ENCODE measurements at regions not wholly inside any gene's neighbourhood (a gene's known extent, or its start where the extent isn't known, plus 50 kb on each side); places are given as distances from the start of the nearest gene placed in this dataset.

DNA sequence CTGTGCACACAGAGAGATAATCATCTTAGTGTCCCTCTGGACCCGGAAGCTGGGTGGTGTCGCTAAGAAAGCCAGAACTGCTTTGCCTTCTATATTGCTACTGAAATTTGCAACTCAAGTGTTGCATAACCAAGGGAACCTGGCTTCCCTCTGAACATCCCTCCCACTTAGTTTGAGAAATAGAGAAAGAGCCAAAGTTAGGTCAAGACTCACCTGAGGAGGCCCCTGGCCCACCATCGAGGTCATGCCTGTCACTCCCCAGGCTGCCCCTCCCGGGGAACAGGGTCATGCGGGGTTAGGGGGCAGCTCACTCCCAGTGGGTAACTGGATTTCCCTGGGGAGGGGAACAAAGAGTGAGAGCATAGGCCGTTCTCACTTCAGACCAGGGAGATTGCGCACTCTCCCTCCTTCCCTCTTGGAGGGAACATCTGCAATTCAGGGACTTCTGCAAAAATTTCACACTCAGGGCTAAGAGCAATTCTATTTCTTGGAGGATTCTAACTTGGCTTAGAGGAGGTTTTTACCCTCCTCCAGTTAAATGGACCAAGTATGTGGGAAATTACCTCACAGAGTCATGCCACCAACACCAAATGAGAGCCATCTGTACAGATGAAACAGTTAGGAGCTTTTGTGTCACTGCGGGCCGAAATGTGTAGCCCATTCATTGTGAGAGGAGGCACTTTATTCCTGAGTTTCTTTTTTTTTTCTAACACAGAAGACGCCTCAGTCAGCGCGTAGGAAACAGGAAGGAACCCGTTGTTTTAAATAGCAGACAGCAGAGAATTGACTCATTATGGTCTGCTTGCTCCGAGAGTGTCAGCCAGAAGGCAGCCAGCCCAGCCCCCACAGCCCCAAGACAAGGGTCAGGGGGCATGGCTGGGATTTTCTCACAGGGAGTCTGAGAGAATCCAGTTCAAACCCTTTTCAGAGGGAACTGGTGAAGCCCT is 221.3 kb downstream of the ARHGAP12 start:
- H3K36me3 Mint-ChIP-seq (ENCODE audit: low read depth) = peaks cover 8% of the 10 kb centered on the region
- no peak for DNase-seq (ENCODE audit: low spot score)
- H3K27ac Mint-ChIP-seq (ENCODE audit: unreplicated experiment) = peak overlapping the region; percentile 93
- peaks cover 18% of the 10 kb centered on the region for H3K9me3 Mint-ChIP-seq (ENCODE audit: low read depth)
- peak overlapping the region; percentile 45 for H3K4me3 Mint-ChIP-seq (ENCODE audit: unreplicated experiment)
- H3K4me1 Mint-ChIP-seq (ENCODE audit: low read depth) = peaks cover 37% of the 10 kb centered on the region
- no peaks in the 10 kb centered on the region for H3K27me3 Mint-ChIP-seq (ENCODE audit: low read depth)
- TF ChIP-seq, protein P1, sequence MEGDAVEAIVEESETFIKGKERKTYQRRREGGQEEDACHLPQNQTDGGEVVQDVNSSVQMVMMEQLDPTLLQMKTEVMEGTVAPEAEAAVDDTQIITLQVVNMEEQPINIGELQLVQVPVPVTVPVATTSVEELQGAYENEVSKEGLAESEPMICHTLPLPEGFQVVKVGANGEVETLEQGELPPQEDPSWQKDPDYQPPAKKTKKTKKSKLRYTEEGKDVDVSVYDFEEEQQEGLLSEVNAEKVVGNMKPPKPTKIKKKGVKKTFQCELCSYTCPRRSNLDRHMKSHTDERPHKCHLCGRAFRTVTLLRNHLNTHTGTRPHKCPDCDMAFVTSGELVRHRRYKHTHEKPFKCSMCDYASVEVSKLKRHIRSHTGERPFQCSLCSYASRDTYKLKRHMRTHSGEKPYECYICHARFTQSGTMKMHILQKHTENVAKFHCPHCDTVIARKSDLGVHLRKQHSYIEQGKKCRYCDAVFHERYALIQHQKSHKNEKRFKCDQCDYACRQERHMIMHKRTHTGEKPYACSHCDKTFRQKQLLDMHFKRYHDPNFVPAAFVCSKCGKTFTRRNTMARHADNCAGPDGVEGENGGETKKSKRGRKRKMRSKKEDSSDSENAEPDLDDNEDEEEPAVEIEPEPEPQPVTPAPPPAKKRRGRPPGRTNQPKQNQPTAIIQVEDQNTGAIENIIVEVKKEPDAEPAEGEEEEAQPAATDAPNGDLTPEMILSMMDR (IDR thresholded peaks at IDR 0.05) = no peak

DNA sequence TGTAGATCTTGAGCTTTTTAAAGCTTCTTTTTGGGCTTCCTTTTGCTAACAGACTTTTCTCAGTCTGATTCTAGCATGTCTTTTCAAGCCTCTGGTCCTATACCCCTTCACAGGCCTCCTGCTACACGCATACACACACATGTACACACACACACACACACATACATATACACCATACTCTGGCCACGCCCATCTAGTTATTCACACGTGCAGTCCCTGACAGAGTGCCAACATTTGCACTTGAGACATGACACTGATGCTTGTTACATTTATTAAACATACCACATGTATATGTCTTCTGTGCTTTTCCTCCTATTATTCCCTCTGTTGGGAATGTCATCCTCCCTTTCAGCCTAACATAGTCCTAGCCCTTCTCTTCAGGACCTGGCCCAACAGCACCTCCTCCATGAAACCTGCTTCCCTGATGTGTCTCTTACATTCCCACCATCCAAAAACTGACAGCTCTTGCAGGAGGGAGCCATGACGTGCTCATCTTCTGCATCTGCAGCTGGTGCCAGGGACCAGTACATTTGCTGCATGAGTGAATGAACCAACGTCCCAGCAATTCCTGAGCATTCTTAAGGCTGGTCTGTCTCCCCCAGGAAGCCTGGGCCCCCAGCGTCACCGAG is 222.1 kb downstream of the ARHGAP12 start:
- DNase-seq (ENCODE audit: low spot score) = no peak
- Mint-ChIP-seq H3K9me3 (ENCODE audit: low read depth) (peaks cover 10% of the 10 kb centered on the region), H3K36me3 (ENCODE audit: low read depth) (peaks cover 4% of the 10 kb centered on the region), H3K27ac (ENCODE audit: unreplicated experiment) (no peak overlapping the region), H3K4me1 (ENCODE audit: low read depth) (peaks cover 45% of the 10 kb centered on the region), H3K27me3 (ENCODE audit: low read depth) (no peaks in the 10 kb centered on the region), H3K4me3 (ENCODE audit: unreplicated experiment) (no peak overlapping the region)
- TF ChIP-seq, protein P1 (IDR thresholded peaks at IDR 0.05) = no peak

DNA sequence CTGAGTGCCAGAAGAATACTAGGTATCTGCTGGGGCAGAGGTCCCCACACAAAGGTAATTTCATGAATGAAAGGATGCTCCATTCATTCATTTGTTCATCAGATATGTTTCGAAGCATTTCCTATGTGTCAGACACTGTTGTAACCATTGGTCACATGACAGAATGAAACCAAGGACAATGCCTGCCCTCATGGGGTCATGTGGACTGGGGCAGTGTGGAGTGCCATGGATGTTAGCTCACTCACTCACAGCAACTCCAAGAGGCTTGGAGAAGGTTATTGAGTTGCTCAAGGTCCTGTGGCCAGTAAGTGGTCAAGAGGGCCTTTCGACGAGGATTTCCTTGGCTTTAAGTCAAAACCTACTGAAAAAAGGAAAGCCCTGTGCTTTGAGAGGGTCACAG is 223.5 kb downstream of the ARHGAP12 start:
- H3K27me3 Mint-ChIP-seq (ENCODE audit: low read depth) = no peaks in the 10 kb centered on the region
- no peaks in the 10 kb centered on the region for H3K36me3 Mint-ChIP-seq (ENCODE audit: low read depth)
- no peak overlapping the region for H3K4me3 Mint-ChIP-seq (ENCODE audit: unreplicated experiment)
- no peak overlapping the region for H3K27ac Mint-ChIP-seq (ENCODE audit: unreplicated experiment)
- TF ChIP-seq, protein P1 (IDR thresholded peaks at IDR 0.05) = no peak
- DNase-seq (ENCODE audit: low spot score) = no peak
- H3K4me1 Mint-ChIP-seq (ENCODE audit: low read depth) = peaks cover 58% of the 10 kb centered on the region
- peaks cover 3% of the 10 kb centered on the region for H3K9me3 Mint-ChIP-seq (ENCODE audit: low read depth)

DNA sequence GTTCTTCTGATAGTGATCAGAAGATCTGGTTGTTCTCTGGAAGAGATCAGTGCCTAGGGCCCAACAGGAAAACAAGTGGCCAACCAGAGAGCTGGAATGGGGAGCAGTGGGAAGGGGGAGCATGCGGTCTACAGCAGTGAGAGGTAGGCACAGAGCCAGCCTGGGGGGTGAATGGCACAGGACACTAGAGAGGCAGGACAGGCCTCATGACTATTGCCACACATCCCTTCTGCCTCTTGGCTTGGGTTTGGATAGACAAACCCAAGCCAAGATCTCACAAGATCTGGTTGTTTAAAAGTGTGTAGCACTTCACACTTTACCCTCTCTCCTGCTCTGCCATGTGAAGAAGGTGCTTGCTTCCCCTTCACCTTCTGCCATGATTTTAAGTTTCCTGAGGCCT is 224.4 kb downstream of the ARHGAP12 start:
- Mint-ChIP-seq H3K27me3 (ENCODE audit: low read depth) (no peaks in the 10 kb centered on the region), H3K9me3 (ENCODE audit: low read depth) (no peaks in the 10 kb centered on the region), H3K36me3 (ENCODE audit: low read depth) (no peaks in the 10 kb centered on the region), H3K27ac (ENCODE audit: unreplicated experiment) (no peak overlapping the region), H3K4me3 (ENCODE audit: unreplicated experiment) (no peak overlapping the region), H3K4me1 (ENCODE audit: low read depth) (peaks cover 67% of the 10 kb centered on the region)
- DNase-seq (ENCODE audit: low spot score) = no peak
- TF ChIP-seq, protein P1 (IDR thresholded peaks at IDR 0.05) = no peak

DNA sequence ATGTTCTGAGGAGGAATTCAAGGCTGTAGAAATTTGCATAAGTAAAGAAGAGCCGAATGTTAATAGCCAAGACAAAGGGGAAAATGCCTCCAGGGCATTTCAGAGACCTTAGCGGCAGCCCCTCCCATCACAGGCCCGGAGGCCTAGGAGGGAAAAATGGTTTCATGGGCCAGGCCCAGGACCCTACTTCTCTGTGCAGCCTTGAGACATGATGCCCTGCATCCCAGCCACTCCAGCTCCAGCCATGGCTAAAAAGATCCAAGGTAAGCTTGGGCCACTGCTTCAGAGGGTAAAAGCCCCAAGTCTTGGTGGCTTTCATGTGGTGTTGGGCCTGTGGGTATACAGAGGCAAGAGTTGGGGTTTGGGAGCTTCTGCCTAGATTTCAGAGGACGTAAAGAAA is 225.7 kb downstream of the ARHGAP12 start:
- Mint-ChIP-seq H3K27me3 (ENCODE audit: low read depth) (no peaks in the 10 kb centered on the region), H3K9me3 (ENCODE audit: low read depth) (no peaks in the 10 kb centered on the region), H3K4me1 (ENCODE audit: low read depth) (peaks cover 66% of the 10 kb centered on the region), H3K27ac (ENCODE audit: unreplicated experiment) (no peak overlapping the region), H3K36me3 (ENCODE audit: low read depth) (no peaks in the 10 kb centered on the region), H3K4me3 (ENCODE audit: unreplicated experiment) (no peak overlapping the region)
- no peak for DNase-seq (ENCODE audit: low spot score)
- TF ChIP-seq, protein P1 (IDR thresholded peaks at IDR 0.05) = no peak
